ENCODE measurements at regions not wholly inside any gene's neighbourhood (a gene's known extent, or its start where the extent isn't known, plus 50 kb on each side); places are given as distances from the start of the nearest gene placed in this dataset.

DNA sequence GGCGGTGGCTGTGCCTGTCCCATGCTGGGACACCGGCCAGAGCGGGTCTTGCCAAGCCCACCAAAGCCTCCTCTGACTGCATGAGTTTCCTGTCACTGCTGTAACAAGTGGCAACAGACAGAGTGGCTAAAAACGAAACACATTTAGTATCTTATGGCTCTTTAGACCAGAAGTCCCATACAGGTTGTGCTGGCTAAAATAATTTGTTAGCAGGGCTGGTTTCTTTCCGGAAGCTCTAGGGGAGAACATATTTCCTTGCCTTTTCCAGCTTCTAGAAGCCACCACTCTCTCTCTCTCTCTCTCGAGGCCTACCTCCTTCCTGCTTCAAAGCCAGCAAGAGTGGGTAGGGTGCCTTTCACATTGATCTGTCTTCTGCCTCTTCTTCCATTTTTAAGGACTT lies 171.6 kb upstream of the PLPP4 start:
- DNase-seq (ENCODE audit: low spot score): no peak

- DNase-seq (ENCODE audit: low spot score): no peak
These were observed 170.7 kb upstream of the PLPP4 start for GRCh38 chr10:120286280-120286679.

GRCh38 chr10:120300513-120300912 lies 156.5 kb upstream of the PLPP4 start:
- no peak for DNase-seq (ENCODE audit: low spot score)

DNA sequence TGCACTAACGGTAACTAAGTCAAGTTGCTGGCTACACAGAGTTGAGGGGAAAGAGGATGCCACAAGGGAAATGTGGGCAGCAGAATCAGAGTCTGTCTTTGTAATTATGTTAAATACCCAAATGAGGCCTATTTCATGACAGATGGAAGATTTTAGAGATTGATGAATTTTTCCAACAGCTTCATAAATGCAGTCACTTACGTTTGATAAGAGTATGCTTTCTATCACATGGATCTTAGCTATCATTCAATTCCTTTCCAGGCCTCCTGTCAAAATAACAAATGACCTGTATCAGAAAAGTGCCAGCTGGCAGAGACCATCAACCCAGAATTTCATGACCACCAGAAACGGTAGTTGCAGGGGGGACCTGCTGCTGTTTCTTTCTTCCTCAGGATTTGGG lies 148.4 kb upstream of the PLPP4 start:
- DNase-seq (ENCODE audit: low spot score): no peak

DNA sequence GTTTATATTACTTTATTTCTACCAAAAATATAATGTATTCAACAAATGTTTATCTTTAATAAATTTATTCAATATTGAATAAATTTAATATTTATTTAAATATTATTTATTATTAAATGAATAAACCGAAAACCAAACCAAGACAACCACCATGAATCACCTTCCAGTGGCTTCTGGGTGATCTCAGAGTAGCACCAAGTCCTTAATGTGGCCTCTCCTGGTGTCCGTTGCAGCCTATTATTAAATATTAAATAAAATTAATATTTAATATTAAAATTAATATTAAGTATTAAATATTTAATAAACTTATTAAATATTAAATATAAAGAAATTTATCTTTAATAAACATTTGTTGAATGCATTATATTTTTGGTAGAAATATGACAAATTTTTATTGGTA lies 143.3 kb upstream of the PLPP4 start:
- DNase-seq (ENCODE audit: low spot score): no peak

DNA sequence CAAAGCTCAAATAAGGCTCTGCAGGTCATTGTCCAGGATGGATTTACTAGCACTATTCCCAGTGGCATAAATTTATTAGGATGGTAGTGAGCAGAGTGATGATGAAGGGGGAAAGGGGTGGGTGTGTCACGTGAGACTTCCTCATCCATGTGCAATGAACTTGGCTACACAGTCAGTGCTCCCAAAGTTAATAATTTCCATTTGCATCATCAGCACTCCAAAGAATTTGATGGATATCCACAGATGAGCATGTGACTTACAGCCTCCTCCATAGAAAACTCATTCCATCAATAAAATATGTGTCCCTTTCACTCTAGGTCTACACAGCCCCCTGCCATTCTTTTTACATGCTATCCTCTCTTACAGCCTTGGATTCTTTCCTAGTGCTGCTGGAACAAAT lies 142.6 kb upstream of the PLPP4 start:
- DNase-seq (ENCODE audit: low spot score): no peak

DNA sequence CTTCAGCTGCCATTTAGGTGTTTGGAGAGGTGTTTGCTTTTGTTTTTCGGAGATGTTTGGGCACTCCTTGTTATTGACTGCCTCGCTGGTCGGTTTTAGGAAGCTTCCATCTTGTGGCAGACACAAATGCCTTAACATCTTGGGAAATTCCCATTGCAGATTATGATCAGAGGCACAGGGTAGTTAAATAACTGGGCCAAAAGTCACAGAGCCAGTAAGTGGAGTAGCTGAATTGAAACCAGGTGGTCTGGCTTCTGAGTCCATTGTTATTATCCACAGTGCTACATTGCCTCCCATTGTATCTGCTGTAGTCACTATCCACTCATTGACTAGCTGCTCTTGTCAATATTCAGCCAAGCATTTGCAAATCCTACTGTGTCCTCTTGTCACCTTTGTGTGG lies 138.2 kb upstream of the PLPP4 start:
- DNase-seq (ENCODE audit: low spot score): no peak

GRCh38 chr10:120327675-120328074 lies 129.4 kb upstream of the PLPP4 start:
- no peak for DNase-seq (ENCODE audit: low spot score)

- DNase-seq (ENCODE audit: low spot score): no peak
These were observed 128.4 kb upstream of the PLPP4 start for GRCh38 chr10:120328647-120329046.

DNA sequence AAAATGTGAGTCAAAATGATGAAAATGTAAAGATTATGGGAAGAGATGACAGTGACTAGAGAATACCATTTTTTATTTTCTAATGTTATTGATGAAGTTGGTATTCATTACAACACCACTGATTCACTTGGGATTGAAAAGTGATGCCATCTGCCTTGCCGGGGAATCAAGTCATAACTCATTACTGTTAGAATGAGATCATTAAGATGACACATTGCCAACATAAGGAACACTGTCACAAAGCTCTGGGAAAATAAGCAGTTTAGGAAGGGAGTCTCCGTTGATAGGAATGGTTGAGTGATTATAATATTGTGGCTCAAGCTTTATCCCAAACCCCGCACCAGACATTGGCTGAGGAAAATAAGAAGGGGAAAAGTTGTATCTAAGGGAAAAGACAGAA lies 121.5 kb upstream of the PLPP4 start:
- DNase-seq (ENCODE audit: low spot score): no peak

DNA sequence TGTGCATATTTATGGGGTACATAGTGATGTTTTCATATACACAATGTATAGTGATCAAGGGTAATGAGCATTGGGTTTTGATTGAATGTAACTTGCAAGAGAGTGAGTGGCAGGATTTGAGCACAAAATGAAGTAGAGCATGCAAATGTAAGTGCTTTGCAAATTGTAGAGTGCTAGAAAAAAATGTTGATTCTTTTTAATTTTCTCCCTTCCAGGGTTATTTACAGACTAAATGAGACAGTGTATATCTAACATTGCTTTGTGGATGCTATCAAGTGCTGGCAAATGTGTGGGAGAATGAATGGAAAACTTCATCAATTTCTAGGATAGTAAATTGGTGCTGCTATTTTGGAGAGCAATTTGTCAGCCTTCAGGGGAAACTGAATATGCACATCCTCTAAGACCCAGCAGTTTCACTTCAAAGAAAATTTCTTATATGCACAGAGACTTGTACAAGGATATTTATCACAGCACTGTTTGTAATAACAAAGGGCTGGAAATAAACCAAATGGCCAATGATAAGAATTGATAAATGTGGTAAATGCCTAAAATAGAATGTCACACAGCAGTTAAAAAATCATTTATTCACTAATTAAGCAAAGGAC lies 120.6 kb upstream of the PLPP4 start:
- no peak for DNase-seq (ENCODE audit: low spot score)

DNA sequence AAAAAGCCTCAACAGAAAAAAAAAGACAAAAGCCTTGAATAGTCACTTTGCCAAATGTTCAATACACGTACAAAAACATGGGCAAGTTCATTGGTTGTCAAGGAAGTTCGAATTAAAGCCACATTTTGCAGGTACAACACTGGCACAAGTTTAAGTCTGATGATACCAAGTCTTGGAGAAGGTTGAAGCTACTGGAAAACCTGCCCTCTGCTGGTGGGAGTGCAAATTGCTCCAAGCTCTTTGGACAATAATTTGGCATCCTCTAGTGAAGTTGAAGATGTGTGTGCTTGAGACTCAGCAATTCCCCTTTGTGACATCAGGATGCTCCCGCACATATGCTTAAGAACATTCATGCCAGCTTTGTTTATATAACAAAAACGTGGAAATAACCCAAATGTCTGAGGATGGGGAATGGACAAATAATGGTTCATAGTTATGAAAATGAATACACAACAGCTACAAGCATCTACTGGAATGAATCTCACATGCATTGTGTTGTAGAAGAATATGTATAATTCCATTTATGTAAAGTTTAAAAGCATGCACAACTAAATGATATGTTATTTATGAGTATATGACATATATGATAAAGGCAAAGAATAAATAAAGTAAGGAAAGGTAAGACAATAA lies 120.0 kb upstream of the PLPP4 start:
- DNase-seq (ENCODE audit: low spot score): peak; percentile 75

DNA sequence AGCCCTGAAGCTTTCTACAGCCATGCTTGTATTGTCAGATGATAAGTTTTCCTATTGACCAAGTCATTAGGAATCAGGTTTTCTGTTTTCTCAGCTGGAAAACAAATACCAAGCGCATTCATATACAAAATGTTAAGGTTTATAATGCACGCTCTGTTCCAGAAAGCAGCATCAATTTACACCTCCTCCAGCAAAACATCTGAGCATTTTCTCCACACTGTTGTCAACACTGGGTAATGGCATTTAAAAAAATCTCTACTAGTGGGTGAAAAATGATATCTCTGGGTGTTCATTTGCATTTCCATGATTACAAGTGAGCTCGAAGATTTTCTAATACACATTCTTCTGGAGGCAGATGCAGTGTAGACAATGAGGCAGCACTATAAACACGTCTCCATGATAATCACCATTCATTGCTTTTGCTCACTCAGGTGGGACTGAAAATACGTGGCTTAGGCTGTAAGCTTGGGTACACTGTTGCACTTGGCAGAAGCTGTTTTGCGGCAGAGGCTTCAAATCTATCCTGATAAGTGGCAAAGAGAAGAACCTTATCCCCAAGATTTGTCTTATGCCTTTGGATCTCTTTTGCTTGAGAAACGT lies 114.8 kb upstream of the PLPP4 start:
- no peak for DNase-seq (ENCODE audit: low spot score)

DNA sequence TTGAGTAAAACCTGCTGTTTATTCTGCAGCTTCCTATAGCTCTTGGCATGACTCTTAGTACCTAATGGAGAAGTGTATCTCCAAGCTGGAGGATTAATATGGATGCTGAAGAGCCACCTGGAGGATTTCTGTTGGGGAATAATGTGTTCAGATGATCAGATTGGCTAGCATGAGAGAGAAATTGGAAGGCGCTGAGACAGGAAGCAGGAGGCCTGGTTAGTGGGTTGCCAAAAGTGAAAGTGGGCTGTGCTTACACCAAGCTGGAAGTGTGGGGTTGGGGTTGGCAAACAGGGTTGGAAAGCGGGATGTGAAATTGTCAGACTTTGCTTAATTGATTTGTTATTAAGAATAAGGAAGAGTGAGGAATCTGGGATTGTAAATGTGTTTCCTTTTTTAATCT lies 111.8 kb upstream of the PLPP4 start:
- DNase-seq (ENCODE audit: low spot score): no peak

DNA sequence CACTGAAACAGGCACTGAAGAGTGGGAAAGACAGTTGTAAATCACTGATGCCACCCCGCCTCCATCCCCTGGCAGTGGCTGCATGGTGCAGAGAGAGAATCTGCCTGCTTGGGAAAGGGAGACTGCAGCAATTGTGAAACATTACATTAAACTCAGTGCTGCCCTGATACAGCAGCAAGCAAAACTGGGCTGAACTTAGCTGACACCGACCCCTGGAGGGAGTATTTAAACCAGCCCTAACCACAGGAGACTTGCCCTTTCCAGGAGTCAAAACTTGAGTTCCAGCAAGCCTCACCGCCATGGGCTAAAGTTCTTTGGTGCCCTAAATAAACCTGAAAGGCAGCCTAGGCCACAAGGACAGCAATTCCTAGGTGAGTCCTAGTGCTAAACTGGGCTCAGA lies 109.4 kb upstream of the PLPP4 start:
- DNase-seq (ENCODE audit: low spot score): no peak

DNA sequence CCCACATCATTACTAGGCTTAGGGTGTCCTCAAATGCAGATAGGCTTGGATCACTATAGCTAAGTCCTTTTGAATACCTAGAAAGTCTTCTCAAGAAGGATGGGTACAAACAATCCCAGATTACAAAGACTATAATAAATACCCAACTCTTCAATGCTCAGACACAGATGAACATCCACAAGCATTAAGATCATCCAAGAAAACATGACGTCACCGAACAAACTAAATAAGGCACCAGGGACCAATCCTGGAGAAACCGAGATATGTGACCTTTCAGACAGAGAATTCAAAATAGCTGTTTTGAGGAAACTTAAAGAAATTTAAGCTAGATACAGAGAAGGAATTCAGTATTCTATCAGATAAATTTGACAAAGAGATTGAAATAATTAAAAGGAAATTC lies 108.0 kb upstream of the PLPP4 start:
- DNase-seq (ENCODE audit: low spot score): no peak

DNA sequence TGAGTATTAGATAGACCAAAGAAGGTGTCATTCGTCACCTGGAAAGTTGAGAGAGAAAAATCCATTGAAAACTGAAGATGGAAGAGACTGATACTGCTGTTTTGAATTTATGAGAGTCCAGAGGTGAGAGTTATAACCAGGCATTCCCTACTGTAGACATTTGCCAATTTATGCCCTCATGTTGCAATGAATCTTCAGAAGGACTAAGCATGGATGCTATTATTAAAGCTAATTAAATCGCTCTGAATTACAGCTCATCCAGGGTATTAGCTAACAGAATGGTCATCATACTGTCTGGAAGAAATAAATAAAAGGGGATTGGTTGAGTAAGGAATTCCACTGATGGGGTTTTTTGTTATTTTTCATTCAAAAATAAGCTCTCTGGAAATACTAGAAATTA lies 101.6 kb upstream of the PLPP4 start:
- no peak for DNase-seq (ENCODE audit: low spot score)

GRCh38 chr10:120360571-120360970 lies 96.5 kb upstream of the PLPP4 start:
- no peak for DNase-seq (ENCODE audit: low spot score)

- no peak for DNase-seq (ENCODE audit: low spot score)
These were observed 91.2 kb upstream of the PLPP4 start for GRCh38 chr10:120365872-120366271.

GRCh38 chr10:120367341-120367740 lies 89.7 kb upstream of the PLPP4 start:
- no peak for DNase-seq (ENCODE audit: low spot score)

GRCh38 chr10:120368338-120368737 lies 88.7 kb upstream of the PLPP4 start:
- no peak for DNase-seq (ENCODE audit: low spot score)

- no peak for DNase-seq (ENCODE audit: low spot score)
These were observed 88.1 kb upstream of the PLPP4 start for GRCh38 chr10:120368927-120369326.

DNA sequence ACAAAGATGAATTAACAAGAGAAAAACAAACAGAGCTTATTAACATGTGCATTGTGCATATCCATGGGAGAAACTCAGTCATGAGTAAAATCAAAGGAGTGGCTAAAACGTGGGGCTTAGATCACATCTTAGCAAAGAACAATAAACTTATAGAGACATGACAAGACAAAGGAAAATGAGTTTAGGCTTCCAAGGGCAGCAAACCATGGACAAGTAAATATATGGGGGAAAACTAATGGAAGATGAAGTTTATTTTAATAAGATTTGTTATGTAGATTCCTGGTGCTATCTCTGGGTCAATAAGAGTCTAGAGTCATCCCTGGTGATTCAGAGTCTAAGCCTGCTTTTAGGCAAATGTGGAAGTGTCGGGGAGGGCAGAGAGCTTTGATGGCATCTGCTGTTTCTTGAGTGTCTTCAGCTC lies 87.2 kb upstream of the PLPP4 start:
- DNase-seq (ENCODE audit: low spot score): no peak

DNA sequence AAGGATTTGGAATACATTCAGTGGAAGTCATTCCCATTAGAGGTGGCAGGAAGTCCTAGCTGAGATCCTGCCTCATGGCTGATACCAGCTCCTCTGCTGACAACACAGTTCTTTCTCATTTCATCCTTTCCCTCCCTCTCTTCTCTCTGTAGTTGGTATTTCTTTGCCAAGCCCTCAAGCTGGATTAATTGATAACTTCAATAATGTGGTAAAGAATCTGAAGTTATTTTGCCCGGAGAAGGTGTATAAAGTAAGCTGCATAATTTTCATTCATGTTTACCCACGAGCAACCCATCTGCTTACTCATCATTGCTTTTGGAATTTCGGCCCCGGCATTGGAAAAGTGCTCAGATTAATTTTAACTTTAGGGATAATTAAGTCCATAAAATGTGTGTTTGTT lies 85.2 kb upstream of the PLPP4 start:
- DNase-seq (ENCODE audit: low spot score): no peak
